H9 (cell line): ENCODE measurements at regions not wholly inside any gene's neighbourhood (a gene's known extent, or its start where the extent isn't known, plus 50 kb on each side); places are given as distances from the start of the nearest gene placed in this dataset.

Experiments used
- DNase-seq: peaks from one replicate; pipeline ENCODE4 v3.0.0-alpha.2; 2017
- H2AFZ ChIP-seq: one replicate; pipeline ENCODE4 v1.6.1; 2013; ENCODE audit warnings: mild to moderate bottlenecking, low read length, control low read depth, moderate library complexity
- H2AK5ac ChIP-seq: 2 replicates; pipeline ENCODE4 v1.6.1; 2013; ENCODE audit warnings: low read length, control low read depth, mixed read lengths; ENCODE audit not compliant: insufficient read length
- H2BK120ac ChIP-seq: one replicate; pipeline ENCODE4 v1.6.1; 2013; ENCODE audit warnings: low read depth, mild to moderate bottlenecking, low read length, control low read depth, inconsistent platforms; ENCODE audit not compliant: poor library complexity, severe bottlenecking
- H2BK12ac ChIP-seq: 2 replicates; pipeline ENCODE4 v1.6.1; 2013; ENCODE audit warnings: low read length, control low read depth, mixed read lengths, low read depth; ENCODE audit not compliant: insufficient read length
- H2BK15ac ChIP-seq: 2 replicates; pipeline ENCODE4 v1.6.1; 2013; ENCODE audit warnings: low read depth, low read length, control low read depth
- H2BK20ac ChIP-seq: one replicate; pipeline ENCODE4 v1.6.1; 2013; ENCODE audit warnings: low read depth, mild to moderate bottlenecking, low read length, control low read depth, inconsistent platforms; ENCODE audit not compliant: poor library complexity, severe bottlenecking
- H2BK5ac ChIP-seq: 2 replicates; pipeline ENCODE4 v1.6.1; 2013; ENCODE audit warnings: low read length, control low read depth, mixed read lengths; ENCODE audit not compliant: insufficient read length
- H3K14ac ChIP-seq: 2 replicates; pipeline ENCODE4 v1.6.1; 2013; ENCODE audit warnings: low read length, control low read depth; ENCODE audit not compliant: insufficient read depth
- H3K18ac ChIP-seq: 2 replicates; pipeline ENCODE4 v1.6.1; 2013; ENCODE audit warnings: low read depth, mild to moderate bottlenecking, mixed read lengths, low read length, control low read depth; ENCODE audit not compliant: insufficient read length
- H3K23ac ChIP-seq: 2 replicates; pipeline ENCODE4 v1.6.1; 2013; ENCODE audit warnings: low read length, control low read depth, mixed read lengths, low read depth; ENCODE audit not compliant: insufficient read length
- H3K23me2 ChIP-seq: 2 replicates; pipeline ENCODE4 v1.6.1; 2013; ENCODE audit warnings: low read depth, mild to moderate bottlenecking, mixed read lengths, low read length, control low read depth; ENCODE audit not compliant: insufficient read length, poor library complexity, severe bottlenecking
- H3K27ac ChIP-seq: 2 replicates; pipeline ENCODE4 v1.5.1; 2013; ENCODE audit warnings: low read length, control low read depth, mixed read lengths, low read depth; ENCODE audit not compliant: insufficient read length
- H3K27me3 ChIP-seq: 2 replicates; pipeline ENCODE4 v1.6.1; 2013; ENCODE audit warnings: low read length, control low read depth, inconsistent platforms; ENCODE audit not compliant: insufficient read depth
- H3K4ac ChIP-seq: 2 replicates; pipeline ENCODE4 v1.6.1; 2013; ENCODE audit warnings: low read depth, mild to moderate bottlenecking, control low read depth, inconsistent platforms, low read length, moderate library complexity
- H3K4me1 ChIP-seq: 2 replicates; pipeline ENCODE4 v1.6.1; 2013; ENCODE audit warnings: low read length, control low read depth, inconsistent platforms; ENCODE audit not compliant: insufficient read depth
- H3K4me2 ChIP-seq: 2 replicates; pipeline ENCODE4 v1.6.1; 2013; ENCODE audit warnings: low read length, control low read depth, mixed read lengths; ENCODE audit not compliant: insufficient read length, insufficient read depth
- H3K56ac ChIP-seq: 2 replicates; pipeline ENCODE4 v1.6.1; 2013; ENCODE audit warnings: low read depth, mild to moderate bottlenecking, mixed read lengths, low read length, control low read depth; ENCODE audit not compliant: insufficient read length
- H3K79me1 ChIP-seq: 2 replicates; pipeline ENCODE4 v1.6.1; 2013; ENCODE audit warnings: low read depth, mild to moderate bottlenecking, moderate library complexity, low read length, control low read depth, inconsistent platforms; ENCODE audit not compliant: insufficient read depth, poor library complexity, severe bottlenecking
- H3K79me2 ChIP-seq: 2 replicates; pipeline ENCODE4 v1.6.1; 2013; ENCODE audit warnings: low read length, control low read depth, inconsistent platforms; ENCODE audit not compliant: insufficient read depth
- H3K9ac ChIP-seq: 2 replicates; pipeline ENCODE4 v1.6.1; 2013; ENCODE audit warnings: low read length, control low read depth, mixed read lengths; ENCODE audit not compliant: insufficient read length; ENCODE audit errors: extremely low read depth
- H3K9me3 ChIP-seq: one replicate; pipeline ENCODE4 v1.6.1; 2013; ENCODE audit warnings: low read depth, low read length, inconsistent platforms; ENCODE audit not compliant: control insufficient read depth
- H3T11ph ChIP-seq: one replicate; pipeline ENCODE4 v1.6.1; 2013; ENCODE audit warnings: mild to moderate bottlenecking, low read length, control low read depth, inconsistent platforms
- H4K20me1 ChIP-seq: one replicate; pipeline ENCODE4 v1.6.1; 2013; ENCODE audit not compliant: control insufficient read depth, insufficient read length, insufficient read depth
- H4K5ac ChIP-seq: 2 replicates; pipeline ENCODE4 v1.6.1; 2013; ENCODE audit warnings: low read depth, mild to moderate bottlenecking, mixed read lengths, low read length, control low read depth; ENCODE audit not compliant: insufficient read length
- H4K8ac ChIP-seq: replicated peaks from 2 replicates; pipeline ENCODE4 v1.6.1; 2013; ENCODE audit warnings: low read length, control low read depth, mixed read lengths, low read depth; ENCODE audit not compliant: insufficient read length
- H4K91ac ChIP-seq: 2 replicates; pipeline ENCODE4 v1.6.1; 2013; ENCODE audit warnings: low read depth, mild to moderate bottlenecking, moderate library complexity, mixed read lengths, low read length, control low read depth; ENCODE audit not compliant: insufficient read length
- H3K27ac Mint-ChIP-seq, 3 experiments: 2 replicates in 2 of 3; 3 replicates in 1 of 3; pipeline ENCODE4 v1.8.0; 2020 to 2021; ENCODE audit warnings: mixed read lengths in 3 of 3, mild to moderate bottlenecking in 1 of 3, moderate library complexity in 1 of 3
- H3K27me3 Mint-ChIP-seq: 2 replicates; pipeline ENCODE4 v1.8.0; 2021; ENCODE audit warnings: low read depth, mild to moderate bottlenecking, moderate library complexity, mixed read lengths
- H3K36me3 Mint-ChIP-seq, 3 experiments: 2 replicates in 2 of 3; 3 replicates in 1 of 3; pipeline ENCODE4 v1.8.0; 2020 to 2021; ENCODE audit warnings: low read depth in 3 of 3, mixed read lengths in 3 of 3; ENCODE audit not compliant: insufficient read depth in 1 of 3
- H3K4me1 Mint-ChIP-seq, 2 experiments: 2 replicates each; pipeline ENCODE4 v1.8.0; 2020; ENCODE audit warnings: mixed read lengths in 2 of 2
- H3K4me3 Mint-ChIP-seq, 2 experiments: 2 replicates in 1 of 2; 3 replicates in 1 of 2; pipeline ENCODE4 v1.8.0; 2020 to 2021; ENCODE audit warnings: mild to moderate bottlenecking in 2 of 2, mixed read lengths in 2 of 2, moderate library complexity in 1 of 2
- H3K9me3 Mint-ChIP-seq, 2 experiments: 2 replicates in 1 of 2; 3 replicates in 1 of 2; pipeline ENCODE4 v1.8.0; 2020; ENCODE audit warnings: mild to moderate bottlenecking in 2 of 2, mixed read lengths in 2 of 2, moderate library complexity in 1 of 2
- CTCF ChIP-seq: fragments of 200-600 bp; sonication (generic); conservative IDR thresholded peaks from 3 replicates; pipeline ENCODE4 v1.8.0; 2021; ENCODE audit warnings: antibody characterized with exemption, mild to moderate bottlenecking
- WGBS: extraction: QIAGEN DNeasy Blood & Tissue Kit; methylation state at CpG from one replicate; pipeline ENCODE4 v1.1.7; 2013; ENCODE audit warnings: missing lambda C conversion rate, low lambda C conversion rate, mixed read lengths; ENCODE audit not compliant: insufficient read length; ENCODE audit errors: extremely low coverage; 5-methylcytosine and 5-hydroxymethylcytosine counted together

GRCh38 chr1:229108598-229109201 lies 162.2 kb upstream of the RAB4A start:
- H3K4me3 Mint-ChIP-seq, result no peak overlapping the region
- no CpG with 5 or more reads among the region's 10 CpGs for WGBS
- H3K27me3 Mint-ChIP-seq, result peaks cover 12% of the 10 kb centered on the region
- H3K4me2 ChIP-seq, result no peak overlapping the region
- no peaks in the 10 kb centered on the region for H3K9me3 Mint-ChIP-seq
- H3K27ac ChIP-seq, result no peak overlapping the region
- H2BK20ac ChIP-seq, result no peak overlapping the region
- no peak overlapping the region for H4K91ac ChIP-seq
- H3K18ac ChIP-seq, result no peak overlapping the region
- no peak overlapping the region for H2BK5ac ChIP-seq
- no peaks in the 10 kb centered on the region for H3K23me2 ChIP-seq
- no peak overlapping the region for H4K5ac ChIP-seq
- peak; percentile 30; the same call in 2 of the 3 replicates for TF ChIP-seq CTCF
- H2BK120ac ChIP-seq, result no peak overlapping the region
- DNase-seq, result no peak
- H3K27me3 ChIP-seq, result no peaks in the 10 kb centered on the region
- H3K4ac ChIP-seq, result no peak overlapping the region
- H3K79me2 ChIP-seq, result no peaks in the 10 kb centered on the region
- H4K8ac ChIP-seq, result no peak overlapping the region
- H2BK12ac ChIP-seq, result no peak overlapping the region
- peaks cover 13 to 18% of the 10 kb centered on the region in 2 experiments for H3K4me1 Mint-ChIP-seq
- H3K79me1 ChIP-seq, result no peaks in the 10 kb centered on the region
- H3K4me1 ChIP-seq, result no peaks in the 10 kb centered on the region
- H3K9ac ChIP-seq, result no peak overlapping the region
- no peak overlapping the region; the same call in 1 of the 2 replicates for H3K14ac ChIP-seq
- H3K27ac Mint-ChIP-seq, result peak overlapping the region in 1 of 3 experiments; percentile 51; a peak in 1 of 7 replicates
- H3K9me3 ChIP-seq, result no peaks in the 10 kb centered on the region
- no peak overlapping the region for H3K56ac ChIP-seq
- no peak overlapping the region for H3T11ph ChIP-seq
- no peak overlapping the region for H2AFZ ChIP-seq
- H3K23ac ChIP-seq, result no peak overlapping the region
- no peaks in the 10 kb centered on the region for H4K20me1 ChIP-seq
- no peaks in the 10 kb centered on the region for H3K36me3 Mint-ChIP-seq
- H2BK15ac ChIP-seq, result no peak overlapping the region
- H2AK5ac ChIP-seq, result no peak overlapping the region
